ENCODE measurements at regions not wholly inside any gene's neighbourhood (a gene's known extent, or its start where the extent isn't known, plus 50 kb on each side); places are given as distances from the start of the nearest gene placed in this dataset.
A peak's percentile ranks its signal among the peaks of the same experiment; 100 is the strongest.

DNA sequence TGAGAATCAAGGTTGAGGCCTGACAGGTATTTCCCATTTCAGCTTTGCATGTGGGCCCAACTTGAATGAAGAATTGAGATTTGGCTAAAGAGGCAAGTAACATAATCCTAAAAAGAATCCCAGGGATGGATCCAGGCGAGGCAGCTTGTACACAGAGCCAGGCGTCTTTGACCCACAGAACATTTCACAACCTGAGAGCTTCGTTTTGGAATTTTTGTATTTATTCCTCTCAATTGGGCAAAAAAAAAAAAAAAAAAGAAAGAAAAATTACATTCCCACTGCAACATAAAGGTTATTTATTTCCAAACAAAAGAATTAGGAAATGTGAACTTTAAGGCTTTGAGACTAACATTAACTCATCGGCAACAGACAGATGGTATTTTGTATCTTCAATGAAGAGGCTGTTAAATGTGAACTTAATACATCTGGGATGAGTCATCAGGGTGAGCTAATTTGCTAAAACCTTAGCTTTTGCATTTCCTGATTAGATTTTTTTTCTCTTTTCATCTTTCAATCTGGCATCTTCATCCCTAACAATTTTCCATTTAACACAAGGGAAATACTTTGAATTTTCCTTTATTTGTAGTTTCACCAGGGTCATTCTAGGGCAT is 478.5 kb upstream of the TNP1 start:
- DNase-seq (ENCODE audit: low spot score) = peak; percentile 72

- no peak for DNase-seq (ENCODE audit: low spot score)
Measured at GRCh38 chr2:217337771-217338170, 477.9 kb upstream of the TNP1 start.

- DNase-seq (ENCODE audit: low spot score) = no peak
Measured at GRCh38 chr2:217336694-217337093, 476.8 kb upstream of the TNP1 start.

DNA sequence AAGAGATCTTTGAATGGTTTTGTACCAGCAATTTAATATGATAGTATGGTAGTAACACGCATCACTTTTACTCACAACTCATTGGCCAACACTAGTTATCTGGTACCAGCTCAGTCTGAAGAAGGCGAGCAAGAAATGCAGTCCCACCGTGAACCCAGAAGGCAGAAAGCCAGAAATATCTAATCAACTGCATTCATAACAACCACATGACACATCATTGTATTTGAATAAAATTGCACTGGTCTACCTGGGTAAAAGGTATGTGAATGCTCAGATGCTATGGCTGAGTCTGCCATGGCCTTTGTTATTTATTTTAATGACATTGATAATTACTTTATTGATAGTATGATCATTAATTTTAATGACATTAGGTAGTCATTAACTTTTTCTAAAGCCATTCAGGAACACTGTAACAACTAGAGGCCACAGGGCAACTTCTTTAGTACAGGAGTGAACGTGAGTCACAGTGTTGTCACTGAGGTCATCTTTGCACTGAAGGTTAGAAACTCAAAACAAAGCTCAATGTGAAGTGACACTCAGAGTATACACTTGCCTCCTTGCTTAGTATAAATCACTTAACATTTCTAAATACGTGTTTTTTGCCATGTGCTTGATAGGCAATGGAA is 475.6 kb upstream of the TNP1 start:
- no peak for DNase-seq (ENCODE audit: low spot score)

DNA sequence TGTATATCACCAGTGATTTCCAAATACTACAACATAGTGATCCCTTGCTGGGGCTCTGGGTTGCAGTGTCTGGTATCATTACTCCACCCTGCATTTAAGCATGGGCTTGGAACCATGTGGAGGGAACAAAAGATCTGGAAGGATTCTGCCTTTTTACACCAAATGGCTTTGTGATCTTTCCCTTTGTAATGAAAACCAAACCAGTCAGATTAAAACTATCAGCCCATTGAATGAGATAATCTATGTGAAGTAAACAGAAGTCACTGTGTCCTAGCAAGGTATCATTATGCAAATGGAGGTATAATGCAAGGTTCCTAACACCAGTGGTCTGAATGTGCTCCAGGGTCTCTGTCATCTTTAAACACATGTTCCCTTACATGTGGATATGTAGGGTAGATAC is 474.7 kb upstream of the TNP1 start:
- DNase-seq (ENCODE audit: low spot score) = no peak

- DNase-seq (ENCODE audit: low spot score) = no peak
Measured at GRCh38 chr2:217332866-217333265, 473.0 kb upstream of the TNP1 start.

GRCh38 chr2:217332417-217332791 is 472.5 kb upstream of the TNP1 start:
- DNase-seq (ENCODE audit: low spot score) = no peak

DNA sequence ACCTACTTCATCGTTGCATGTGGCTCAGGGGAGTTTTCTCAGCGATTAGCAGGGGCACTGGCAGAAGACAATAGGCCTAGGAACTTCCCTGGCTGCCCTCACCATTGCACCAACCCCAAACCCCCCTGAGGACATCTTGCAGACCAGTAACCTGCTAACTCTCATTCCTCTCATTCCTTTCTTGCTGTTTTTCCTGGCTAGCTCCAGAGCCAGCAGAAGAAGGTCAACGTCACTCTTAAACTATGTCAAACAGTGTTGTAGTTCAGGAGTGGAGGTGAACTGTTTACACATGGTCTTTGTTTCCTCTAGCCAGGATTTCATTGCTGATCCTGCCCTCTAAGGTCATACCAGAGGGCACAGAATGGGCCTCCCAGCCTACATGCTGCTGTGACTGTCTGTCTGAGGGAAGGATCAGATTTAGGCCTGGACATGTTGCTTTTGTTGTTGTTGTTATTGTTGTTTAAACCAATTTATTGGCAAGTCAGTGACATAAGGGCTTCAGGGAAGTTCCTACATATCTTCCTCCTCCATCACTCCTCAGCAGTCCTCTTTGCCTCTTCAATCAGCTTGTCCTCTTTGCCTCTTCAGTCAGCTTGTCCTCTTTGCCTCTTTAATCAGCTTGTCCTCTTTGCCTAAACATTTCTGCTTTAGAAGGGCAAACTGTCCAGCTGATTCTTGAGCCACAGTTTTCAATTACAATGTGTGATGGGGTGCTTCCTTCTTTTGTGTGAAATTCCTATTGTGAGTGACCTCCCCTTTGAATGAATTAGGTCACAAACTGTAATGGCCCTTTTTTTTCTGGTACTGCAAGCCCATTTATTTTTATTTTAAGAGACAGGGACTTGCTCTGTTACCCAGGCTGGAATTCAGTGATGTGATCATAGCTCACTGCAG is 471.9 kb upstream of the TNP1 start:
- peak; percentile 75 for DNase-seq (ENCODE audit: low spot score)

GRCh38 chr2:217330647-217331046 is 470.8 kb upstream of the TNP1 start:
- no peak for DNase-seq (ENCODE audit: low spot score)

GRCh38 chr2:217329023-217329431 is 469.2 kb upstream of the TNP1 start:
- DNase-seq (ENCODE audit: low spot score) = no peak

DNA sequence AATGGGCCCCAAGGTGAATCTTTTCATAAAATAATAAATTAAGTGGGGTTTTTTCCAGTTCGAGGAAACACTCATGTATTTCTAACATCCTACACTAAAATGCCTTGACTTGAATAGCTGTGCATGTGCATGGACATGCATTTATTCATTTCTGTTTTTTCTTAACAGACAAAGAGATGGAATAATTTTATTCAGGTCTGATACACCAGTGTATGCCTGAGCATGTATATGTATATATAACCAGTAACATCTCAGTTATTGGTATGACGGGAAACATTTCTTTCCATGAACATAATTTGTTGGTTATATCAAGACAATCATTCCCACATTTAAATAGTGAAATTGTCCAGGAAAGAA is 468.7 kb upstream of the TNP1 start:
- no peak for DNase-seq (ENCODE audit: low spot score)

DNA sequence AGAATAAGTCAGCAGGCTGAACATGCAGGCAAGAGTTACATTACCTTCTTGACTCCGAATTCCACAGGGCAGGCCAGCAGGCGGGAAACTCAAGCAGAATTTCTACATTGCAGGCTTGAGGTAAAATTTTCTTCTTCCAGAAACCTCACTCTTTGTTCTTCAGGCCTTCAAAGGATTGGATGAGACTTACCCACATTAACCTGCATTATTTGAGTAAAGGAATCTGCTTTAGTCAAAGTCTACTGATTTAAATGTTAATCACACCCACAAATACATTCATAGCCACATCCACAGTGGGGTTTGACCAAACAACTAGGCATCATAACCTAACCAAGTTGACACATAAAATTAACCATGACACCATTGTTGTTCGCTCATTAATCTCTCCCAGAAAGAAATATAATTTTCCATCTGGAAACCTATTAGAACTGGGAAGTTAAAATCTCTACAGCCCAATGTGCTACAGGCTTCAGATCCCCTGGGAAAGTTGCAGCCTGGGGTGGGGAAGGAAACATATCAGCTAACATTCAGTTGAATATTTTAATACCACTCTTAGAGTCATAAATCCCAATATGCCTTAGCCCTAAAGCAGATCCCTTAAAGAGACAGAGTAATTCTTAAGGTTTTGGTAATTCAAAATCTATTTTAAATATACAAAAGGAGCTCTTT is 468.2 kb upstream of the TNP1 start:
- DNase-seq (ENCODE audit: low spot score) = no peak

DNA sequence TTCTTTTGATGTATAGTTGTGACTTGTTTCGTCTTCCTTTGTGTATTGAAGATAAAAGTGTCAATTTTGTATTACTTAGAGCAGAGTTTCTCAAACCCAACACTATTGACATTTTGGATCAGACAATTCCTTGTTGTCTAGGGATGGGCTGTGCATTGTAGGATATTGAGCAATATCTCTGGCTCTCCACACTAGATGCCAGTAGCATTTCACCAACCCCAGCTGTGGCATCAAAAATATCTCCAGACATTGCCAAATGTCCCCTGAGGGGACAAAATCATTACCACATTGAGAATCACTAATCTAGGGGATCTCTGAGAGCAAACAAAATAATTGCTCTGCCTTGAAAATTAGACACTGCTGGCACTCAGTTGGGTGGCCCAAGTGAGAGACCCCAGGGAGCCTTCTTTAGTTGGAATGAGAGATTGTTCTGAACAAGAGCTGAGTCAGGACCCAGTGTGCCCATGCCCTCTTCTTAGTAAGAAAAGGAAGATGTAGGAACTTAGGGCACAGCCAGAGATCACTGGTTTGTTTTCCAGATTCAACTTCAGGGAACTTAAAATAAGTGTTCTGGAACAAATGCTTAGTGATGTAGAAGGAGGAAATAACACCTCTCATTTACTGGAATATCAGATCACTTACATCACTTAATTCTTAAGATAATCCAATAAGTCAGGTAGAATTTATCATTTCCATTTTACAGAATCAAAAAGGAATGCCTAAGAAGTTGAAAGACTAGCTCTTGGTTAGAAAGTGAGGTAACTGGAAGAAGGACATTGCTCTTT is 466.6 kb upstream of the TNP1 start:
- no peak for DNase-seq (ENCODE audit: low spot score)

DNA sequence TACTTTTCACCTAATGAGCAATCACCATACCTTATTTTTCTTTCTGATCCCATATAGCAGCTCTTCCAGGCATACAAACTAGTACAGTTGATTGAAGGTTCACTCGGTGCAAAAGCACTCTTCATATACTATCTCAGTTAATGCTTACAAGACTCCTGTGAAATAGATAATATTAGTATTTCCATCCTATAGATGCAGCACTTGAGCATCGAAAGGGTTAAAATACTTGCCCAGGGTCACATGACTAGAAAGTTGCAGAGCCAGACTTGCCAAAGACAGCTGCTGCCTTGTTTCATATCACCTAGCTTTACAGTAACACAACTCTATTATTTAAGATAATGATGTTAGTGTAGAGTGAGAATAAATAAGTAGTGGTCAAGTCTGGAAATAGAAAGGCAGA is 466.0 kb upstream of the TNP1 start:
- no peak for DNase-seq (ENCODE audit: low spot score)

DNA sequence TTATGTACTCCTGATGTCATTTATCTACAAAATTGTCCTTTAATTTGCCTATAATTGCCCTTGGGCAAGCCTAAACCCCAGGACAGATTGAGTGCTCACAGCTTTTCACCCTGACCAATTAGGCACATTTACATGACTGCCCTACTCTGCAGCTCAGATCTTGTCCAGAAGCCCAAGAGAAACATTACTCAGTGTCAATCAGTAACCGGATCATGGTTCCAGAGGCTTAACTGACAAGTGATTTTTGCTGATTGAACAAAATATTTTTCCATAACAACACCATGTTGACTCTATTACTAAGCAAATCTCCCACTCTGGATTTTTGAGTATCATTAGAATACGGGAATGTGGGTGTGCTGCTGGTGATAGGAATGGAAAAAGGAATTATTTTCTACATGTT is 465.4 kb upstream of the TNP1 start:
- DNase-seq (ENCODE audit: low spot score) = no peak

DNA sequence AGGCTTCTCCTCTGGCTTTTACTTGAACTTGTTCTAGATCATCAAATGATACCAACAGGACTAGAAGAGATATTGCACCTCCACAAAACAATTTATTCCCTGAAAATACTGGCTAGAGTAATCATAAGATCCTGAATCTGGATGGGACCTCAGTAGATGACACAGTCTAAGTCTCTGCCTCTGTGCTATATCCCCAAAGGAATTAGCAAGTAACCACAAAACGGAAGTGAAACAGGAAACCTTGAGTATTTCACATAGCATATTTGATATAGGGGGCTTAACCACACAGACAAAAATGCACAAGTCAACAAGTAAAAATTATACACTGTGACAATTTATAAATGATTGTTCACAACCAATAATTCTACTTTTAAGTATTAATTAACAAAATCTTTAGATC is 456.9 kb upstream of the TNP1 start:
- DNase-seq (ENCODE audit: low spot score) = peak; percentile 39

GRCh38 chr2:217314021-217314460 is 454.2 kb upstream of the TNP1 start:
- no peak for DNase-seq (ENCODE audit: low spot score)

- no peak for DNase-seq (ENCODE audit: low spot score)
Measured at GRCh38 chr2:217313386-217313785, 453.5 kb upstream of the TNP1 start.

GRCh38 chr2:217309056-217309455 is 449.2 kb upstream of the TNP1 start:
- DNase-seq (ENCODE audit: low spot score) = no peak

- DNase-seq (ENCODE audit: low spot score) = no peak
Measured at GRCh38 chr2:217307023-217307422, 447.2 kb upstream of the TNP1 start.

DNA sequence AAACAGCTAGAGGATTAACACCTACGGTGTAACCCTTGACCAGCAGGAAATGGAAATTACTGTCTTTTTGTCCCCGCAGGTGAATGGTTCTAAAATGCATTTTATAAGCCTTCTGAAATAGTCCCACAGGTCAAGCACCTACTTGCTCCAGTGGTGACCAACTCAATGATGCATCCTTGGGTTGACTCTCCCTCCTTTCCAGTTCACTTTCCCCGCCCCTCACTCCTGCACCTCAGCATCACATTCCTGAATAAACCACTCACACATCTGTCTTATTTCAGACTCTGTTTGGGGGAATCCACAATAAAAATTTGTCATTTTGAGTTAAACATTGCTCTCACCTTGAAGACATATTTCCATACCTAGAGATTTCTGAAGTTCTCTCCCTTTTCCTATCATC is 446.0 kb upstream of the TNP1 start:
- no peak for DNase-seq (ENCODE audit: low spot score)

- no peak for DNase-seq (ENCODE audit: low spot score)
Measured at GRCh38 chr2:217304582-217304981, 444.7 kb upstream of the TNP1 start.

Data from AG20443 (cell line).